HEK293T (cell line): ENCODE measurements at regions not wholly inside any gene's neighbourhood (a gene's known extent, or its start where the extent isn't known, plus 50 kb on each side); places are given as distances from the start of the nearest gene placed in this dataset.

Experiments used
- BHLHE40 ChIP-seq: fragments of 450-650 bp; IDR thresholded peaks from 2 replicates; pipeline ENCODE4 v1.6.1; 2016; ENCODE audit warnings: mild to moderate bottlenecking, moderate library complexity, borderline replicate concordance
- CTBP1 ChIP-seq: fragments of 450-650 bp; IDR thresholded peaks from 2 replicates; pipeline ENCODE4 v1.6.1; 2016; ENCODE audit warnings: borderline replicate concordance
- ELF4 ChIP-seq: fragments of 450-650 bp; IDR thresholded peaks from 2 replicates; pipeline ENCODE4 v1.6.1; 2017; ENCODE audit warnings: antibody characterized with exemption
- FOXA1 ChIP-seq: fragments of 450-650 bp; IDR thresholded peaks from 2 replicates; pipeline ENCODE4 v1.6.1; 2016; ENCODE audit warnings: mild to moderate bottlenecking
- FOXK2 ChIP-seq: fragments of 450-650 bp; IDR thresholded peaks from 2 replicates; pipeline ENCODE4 v1.6.1; 2016; ENCODE audit warnings: mild to moderate bottlenecking
- FOXM1 ChIP-seq: fragments of 450-650 bp; IDR thresholded peaks from 2 replicates; pipeline ENCODE4 v1.6.1; 2017; ENCODE audit warnings: mild to moderate bottlenecking, borderline replicate concordance
- HDGF ChIP-seq: fragments of 450-650 bp; IDR thresholded peaks from 2 replicates; pipeline ENCODE4 v1.6.1; 2017; ENCODE audit warnings: antibody characterized with exemption, borderline replicate concordance
- LEF1 ChIP-seq: fragments of 450-650 bp; IDR thresholded peaks from 2 replicates; pipeline ENCODE4 v1.6.1; 2017; ENCODE audit warnings: mild to moderate bottlenecking, borderline replicate concordance
- NFRKB ChIP-seq: fragments of 450-650 bp; IDR thresholded peaks from 2 replicates; pipeline ENCODE4 v1.6.1; 2016; ENCODE audit warnings: mild to moderate bottlenecking, moderate library complexity
- PKNOX1 ChIP-seq: fragments of 450-650 bp; IDR thresholded peaks from 2 replicates; pipeline ENCODE4 v1.6.1; 2016
- SP1 ChIP-seq: fragments of 450-650 bp; IDR thresholded peaks from 2 replicates; pipeline ENCODE4 v1.6.1; 2017
- SUZ12 ChIP-seq: fragments of 450-650 bp; IDR thresholded peaks from 2 replicates; pipeline ENCODE4 v1.6.1; 2016; ENCODE audit warnings: mild to moderate bottlenecking
- TARDBP ChIP-seq: fragments of 450-650 bp; IDR thresholded peaks from 2 replicates; pipeline ENCODE4 v1.6.1; 2016
- ZNF384 ChIP-seq: fragments of 450-650 bp; IDR thresholded peaks from 2 replicates; pipeline ENCODE4 v1.6.1; 2016

GRCh38 chr3:153972862-153973261 lies 148.3 kb upstream of the ARHGEF26 start:
- TF ChIP-seq FOXK2: no peak
- TF ChIP-seq ZNF384: no peak
- TF ChIP-seq CTBP1: no peak
- TF ChIP-seq HDGF: no peak
- no peak for TF ChIP-seq BHLHE40
- TF ChIP-seq FOXA1: no peak
- TF ChIP-seq TARDBP: no peak
- no peak for TF ChIP-seq ELF4
- no peak for TF ChIP-seq FOXM1
- no peak for TF ChIP-seq LEF1
- no peak for TF ChIP-seq SUZ12
- TF ChIP-seq SP1: no peak
- TF ChIP-seq PKNOX1: no peak
- no peak for TF ChIP-seq NFRKB
